ENCODE measurements at regions not wholly inside any gene's neighbourhood (a gene's known extent, or its start where the extent isn't known, plus 50 kb on each side); places are given as distances from the start of the nearest gene placed in this dataset.

DNA sequence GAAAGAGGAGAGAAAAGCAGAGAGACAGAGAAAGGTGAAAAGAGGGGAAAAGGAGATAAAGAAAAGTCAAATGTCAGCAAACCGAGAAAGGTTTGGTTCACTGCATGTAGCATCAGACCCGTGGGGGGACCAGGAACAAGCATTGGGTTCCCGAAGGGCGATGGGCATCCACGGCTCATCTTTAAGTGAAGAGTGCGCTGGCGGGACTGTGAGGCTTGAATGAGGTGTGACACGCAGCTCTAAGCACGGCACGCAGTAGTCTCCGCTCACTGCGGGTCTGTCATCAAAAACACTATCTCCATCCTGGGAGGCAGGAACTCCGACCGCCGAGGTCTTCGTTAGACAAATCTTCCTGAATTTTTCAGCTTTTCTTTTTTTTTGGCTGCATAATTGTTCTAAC is 173.4 kb upstream of the PFKP start:
- POLR2A ChIA-PET: no interaction called here
- no peak for DNase-seq (ENCODE audit: extremely low spot score)
- TF ChIP-seq TARDBP (IDR thresholded peaks at IDR 0.05): no peak
- no peak for TF ChIP-seq BHLHE40 (IDR thresholded peaks at IDR 0.05; ENCODE audit: borderline replicate concordance)
- no peak for TF ChIP-seq LEF1 (IDR thresholded peaks at IDR 0.05; ENCODE audit: borderline replicate concordance)
- no peak for TF ChIP-seq FOXA1 (IDR thresholded peaks at IDR 0.05)
- no peak for TF ChIP-seq FOXK2 (IDR thresholded peaks at IDR 0.05)
- CTCF ChIA-PET: no interaction called here

DNA sequence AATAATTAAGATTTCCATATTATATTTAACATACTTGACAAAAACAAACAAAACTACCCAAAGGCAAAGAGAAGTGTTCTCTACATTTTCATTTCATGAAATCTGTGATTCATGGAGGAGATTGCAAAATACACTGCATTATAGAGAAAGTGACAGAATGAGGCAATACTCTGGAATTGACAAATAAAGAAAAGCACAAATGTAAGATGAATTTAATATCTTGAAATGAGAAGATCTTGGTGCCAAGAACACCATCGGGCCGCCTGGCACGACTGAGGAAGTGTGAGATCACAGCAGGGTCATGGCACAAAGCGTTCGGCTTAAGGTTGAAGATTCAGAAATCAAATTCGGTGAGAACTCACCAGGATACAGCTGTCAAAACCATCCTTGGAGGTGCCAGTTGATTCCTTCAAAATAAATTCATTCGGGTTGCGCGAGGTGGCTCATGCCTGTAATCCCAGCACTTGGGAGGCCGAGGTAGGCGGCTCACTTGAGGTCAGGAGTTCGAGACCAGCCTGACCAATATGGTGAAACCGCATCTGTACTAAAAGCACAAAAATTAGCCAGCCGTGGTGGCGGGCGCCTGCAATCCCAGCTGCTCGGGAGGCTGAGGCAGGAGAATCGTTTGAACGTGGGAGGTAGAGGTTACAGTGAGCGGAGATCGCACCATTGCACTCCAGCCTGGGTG is 174.0 kb upstream of the PFKP start:
- DNase-seq (ENCODE audit: extremely low spot score): no peak
- ChIA-PET POLR2A (no interaction called here), CTCF (no interaction called here)
- no peak for TF ChIP-seq LEF1 (IDR thresholded peaks at IDR 0.05; ENCODE audit: borderline replicate concordance)
- TF ChIP-seq FOXM1 (IDR thresholded peaks at IDR 0.05; ENCODE audit: borderline replicate concordance): no peak
- no peak for TF ChIP-seq BHLHE40 (IDR thresholded peaks at IDR 0.05; ENCODE audit: borderline replicate concordance)
- TF ChIP-seq CTBP1 (IDR thresholded peaks at IDR 0.05; ENCODE audit: borderline replicate concordance): no peak
- TF ChIP-seq ARNT (IDR thresholded peaks at IDR 0.05): no peak
- no peak for TF ChIP-seq TARDBP (IDR thresholded peaks at IDR 0.05)

DNA sequence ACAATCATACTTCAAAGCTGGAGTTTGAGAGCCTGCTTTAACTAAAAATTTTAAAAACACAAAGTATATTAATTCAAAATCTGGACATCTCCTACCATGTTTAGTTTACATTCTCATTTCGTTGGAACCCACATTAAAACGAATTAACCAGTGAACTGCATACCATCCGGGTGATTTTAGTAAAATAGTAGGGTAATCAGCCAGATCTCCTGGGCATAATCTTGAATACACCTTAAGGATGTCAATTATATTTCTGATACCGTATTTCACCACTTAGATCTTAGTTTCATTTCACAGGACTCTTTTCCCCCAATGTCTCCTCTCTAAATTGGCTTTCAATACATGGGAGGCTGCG is 175.6 kb upstream of the PFKP start:
- CTCF ChIA-PET: no interaction called here
- POLR2A ChIA-PET: no interaction called here
- no peak for DNase-seq (ENCODE audit: extremely low spot score)
- no peak for TF ChIP-seq ELF4 (IDR thresholded peaks at IDR 0.05)
- no peak for TF ChIP-seq FOXM1 (IDR thresholded peaks at IDR 0.05; ENCODE audit: borderline replicate concordance)
- TF ChIP-seq BHLHE40 (IDR thresholded peaks at IDR 0.05; ENCODE audit: borderline replicate concordance): no peak
- TF ChIP-seq CTBP1 (IDR thresholded peaks at IDR 0.05; ENCODE audit: borderline replicate concordance): no peak
- no peak for TF ChIP-seq ARNT (IDR thresholded peaks at IDR 0.05)
- no peak for TF ChIP-seq SP1 (IDR thresholded peaks at IDR 0.05)
- no peak for TF ChIP-seq LEF1 (IDR thresholded peaks at IDR 0.05; ENCODE audit: borderline replicate concordance)
- TF ChIP-seq FOXK2 (IDR thresholded peaks at IDR 0.05): no peak
- no peak for TF ChIP-seq NFRKB (IDR thresholded peaks at IDR 0.05)

DNA sequence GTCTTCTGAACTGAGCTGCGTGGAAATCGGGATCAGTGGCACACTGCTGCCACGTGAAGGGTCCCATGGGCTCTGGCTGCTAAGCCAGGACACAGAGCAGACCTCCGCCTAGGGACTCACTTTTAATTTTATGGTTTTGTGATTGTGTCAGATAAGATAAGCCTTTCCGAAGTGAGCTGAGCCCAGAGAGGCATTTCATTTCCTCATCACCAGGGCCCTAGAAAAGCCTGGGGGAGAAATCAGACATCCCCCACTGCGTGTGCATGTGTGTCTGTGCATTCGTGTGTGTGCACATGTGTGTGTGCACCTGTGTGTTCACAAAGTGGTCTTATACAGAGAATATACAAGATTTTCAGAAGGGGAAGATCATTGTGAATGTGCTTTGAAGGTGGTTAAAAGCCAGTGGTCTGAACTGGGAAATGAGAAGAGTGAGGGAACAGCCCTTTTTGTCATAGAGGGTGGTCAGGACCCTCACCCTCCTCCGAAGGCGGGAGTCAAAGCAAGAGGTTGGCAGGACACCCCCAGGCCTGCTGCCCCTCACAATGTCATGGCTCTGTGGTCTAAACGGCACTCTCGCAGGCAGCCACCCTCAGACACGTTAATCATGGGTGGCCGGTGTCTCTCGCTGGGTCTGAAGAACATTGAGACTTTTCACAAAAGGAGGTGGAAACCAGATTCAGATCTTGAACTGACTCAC is 176.1 kb upstream of the PFKP start:
- no peak for DNase-seq (ENCODE audit: extremely low spot score)
- CTCF ChIA-PET: no interaction called here
- TF ChIP-seq FOXK2 (IDR thresholded peaks at IDR 0.05) (no peak), FOXM1 (IDR thresholded peaks at IDR 0.05; ENCODE audit: borderline replicate concordance) (no peak), L3MBTL2 (conservative IDR thresholded peaks at IDR 0.05) (no peak), HDGF (IDR thresholded peaks at IDR 0.05; ENCODE audit: borderline replicate concordance) (no peak), CTBP1 (IDR thresholded peaks at IDR 0.05; ENCODE audit: borderline replicate concordance) (no peak)
- POLR2A ChIA-PET: interaction anchor here (0.8 to 1.0 kb wide), 2 partner anchors 9 to 488 kb away, joined by 3 read pairs; no protein-coding TSS in a partner anchor

DNA sequence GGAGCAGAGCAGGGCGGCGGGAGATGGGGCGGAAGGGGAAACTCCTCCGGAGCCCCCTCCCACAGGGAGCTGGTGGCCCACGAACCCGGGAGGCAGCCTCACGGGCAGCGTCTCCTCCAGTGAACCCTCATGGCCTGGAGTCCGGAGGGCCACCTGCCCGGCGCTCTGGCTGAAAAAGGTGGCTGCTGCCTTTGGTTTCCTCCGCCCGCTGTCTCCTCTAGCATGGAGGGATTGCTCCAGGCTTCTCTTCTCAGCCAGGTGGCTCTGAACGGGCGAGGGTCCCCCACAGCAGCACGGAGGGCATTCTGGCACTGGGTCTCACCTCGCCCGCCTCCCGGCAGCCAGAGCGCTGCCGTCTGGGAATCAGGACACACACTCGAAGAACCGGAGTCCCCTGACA is 177.3 kb upstream of the PFKP start:
- CTCF ChIA-PET: no interaction called here
- no peak for DNase-seq (ENCODE audit: extremely low spot score)
- no peak for TF ChIP-seq BHLHE40 (IDR thresholded peaks at IDR 0.05; ENCODE audit: borderline replicate concordance)
- no peak for TF ChIP-seq SUZ12 (IDR thresholded peaks at IDR 0.05)
- TF ChIP-seq NFRKB (IDR thresholded peaks at IDR 0.05): no peak
- no peak for TF ChIP-seq FOXA1 (IDR thresholded peaks at IDR 0.05)
- no peak for TF ChIP-seq LEF1 (IDR thresholded peaks at IDR 0.05; ENCODE audit: borderline replicate concordance)
- TF ChIP-seq FOXK2 (IDR thresholded peaks at IDR 0.05): no peak
- POLR2A ChIA-PET: interaction anchor here (0.7 to 1.0 kb wide), 3 partner anchors 10 to 486 kb away, joined by 3 read pairs; no protein-coding TSS in a partner anchor

DNA sequence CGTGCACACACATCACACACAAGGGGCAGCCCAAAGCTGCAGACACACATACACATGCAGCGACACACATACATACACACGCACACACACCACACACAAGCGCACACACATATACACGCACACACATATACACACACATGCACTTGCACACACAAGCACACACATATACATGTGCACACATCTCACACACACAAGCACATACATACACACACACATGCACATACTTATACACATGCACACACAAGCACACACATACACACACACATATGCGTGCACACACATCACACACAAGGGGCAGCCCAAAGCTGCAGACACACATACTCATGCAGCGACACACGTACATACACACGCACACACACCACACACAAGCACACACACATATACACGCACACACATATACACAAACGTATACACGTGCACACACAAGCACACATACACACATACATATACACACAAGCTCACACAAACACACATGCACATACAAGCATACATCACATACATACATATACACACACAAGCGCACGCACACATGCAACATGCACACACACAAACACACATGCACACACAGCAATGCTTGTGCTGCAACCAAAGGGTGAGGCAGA is 178.8 kb upstream of the PFKP start:
- TF ChIP-seq LEF1 (IDR thresholded peaks at IDR 0.05; ENCODE audit: borderline replicate concordance): no peak
- TF ChIP-seq ELF4 (IDR thresholded peaks at IDR 0.05): no peak
- no peak for TF ChIP-seq NFRKB (IDR thresholded peaks at IDR 0.05)
- no peak for TF ChIP-seq ZNF384 (IDR thresholded peaks at IDR 0.05)
- TF ChIP-seq FOXM1 (IDR thresholded peaks at IDR 0.05; ENCODE audit: borderline replicate concordance): no peak
- no peak for TF ChIP-seq FOXA1 (IDR thresholded peaks at IDR 0.05)
- no peak for TF ChIP-seq HDGF (IDR thresholded peaks at IDR 0.05; ENCODE audit: borderline replicate concordance)
- no peak for TF ChIP-seq CTBP1 (IDR thresholded peaks at IDR 0.05; ENCODE audit: borderline replicate concordance)
- TF ChIP-seq L3MBTL2 (conservative IDR thresholded peaks at IDR 0.05): no peak
- ChIA-PET CTCF (no interaction called here), POLR2A (no interaction called here)
- no peak for DNase-seq (ENCODE audit: extremely low spot score)

DNA sequence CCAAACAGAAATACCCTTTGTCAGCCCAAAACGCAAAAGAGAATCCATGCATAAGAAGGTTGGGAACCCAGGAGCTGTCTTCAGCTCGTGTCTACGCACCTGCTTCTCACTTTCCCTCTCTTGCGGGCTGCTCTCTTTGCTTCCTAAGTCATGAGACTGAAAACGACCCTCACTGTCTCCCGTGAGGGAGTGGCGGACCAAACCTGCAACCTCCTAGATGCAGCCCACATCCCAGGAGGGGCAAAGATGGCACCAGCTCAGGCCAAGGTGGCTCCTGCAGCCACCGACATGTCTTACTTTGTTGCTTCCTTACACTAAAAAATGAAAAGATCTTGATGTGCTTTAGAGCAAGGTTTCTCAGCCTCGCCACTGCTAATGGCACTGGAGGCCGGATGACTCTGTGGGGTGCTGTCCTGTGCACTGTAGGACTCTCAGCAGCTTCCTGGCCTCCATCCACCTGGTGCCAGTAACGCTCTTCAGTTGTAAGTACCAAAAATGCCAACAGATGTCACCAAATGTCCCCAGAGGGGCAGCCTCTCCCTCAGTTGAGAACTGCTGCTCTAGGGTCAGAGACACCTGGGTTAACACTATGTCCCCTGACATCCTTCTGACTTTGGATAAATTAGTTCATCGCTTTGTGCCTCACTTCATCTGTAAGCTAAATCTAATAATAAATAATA is 179.8 kb upstream of the PFKP start:
- no peak for TF ChIP-seq FOXA1 (IDR thresholded peaks at IDR 0.05)
- TF ChIP-seq SUZ12 (IDR thresholded peaks at IDR 0.05): no peak
- TF ChIP-seq, protein P1, sequence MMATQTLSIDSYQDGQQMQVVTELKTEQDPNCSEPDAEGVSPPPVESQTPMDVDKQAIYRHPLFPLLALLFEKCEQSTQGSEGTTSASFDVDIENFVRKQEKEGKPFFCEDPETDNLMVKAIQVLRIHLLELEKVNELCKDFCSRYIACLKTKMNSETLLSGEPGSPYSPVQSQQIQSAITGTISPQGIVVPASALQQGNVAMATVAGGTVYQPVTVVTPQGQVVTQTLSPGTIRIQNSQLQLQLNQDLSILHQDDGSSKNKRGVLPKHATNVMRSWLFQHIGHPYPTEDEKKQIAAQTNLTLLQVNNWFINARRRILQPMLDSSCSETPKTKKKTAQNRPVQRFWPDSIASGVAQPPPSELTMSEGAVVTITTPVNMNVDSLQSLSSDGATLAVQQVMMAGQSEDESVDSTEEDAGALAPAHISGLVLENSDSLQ (IDR thresholded peaks at IDR 0.05): no peak
- TF ChIP-seq FOXK2 (IDR thresholded peaks at IDR 0.05): no peak
- no peak for TF ChIP-seq SP1 (IDR thresholded peaks at IDR 0.05)
- no peak for TF ChIP-seq L3MBTL2 (conservative IDR thresholded peaks at IDR 0.05)
- no peak for TF ChIP-seq FOXM1 (IDR thresholded peaks at IDR 0.05; ENCODE audit: borderline replicate concordance)
- no peak for TF ChIP-seq ARNT (IDR thresholded peaks at IDR 0.05)
- TF ChIP-seq HDGF (IDR thresholded peaks at IDR 0.05; ENCODE audit: borderline replicate concordance): no peak
- TF ChIP-seq CTBP1 (IDR thresholded peaks at IDR 0.05; ENCODE audit: borderline replicate concordance): no peak
- no peak for TF ChIP-seq BHLHE40 (IDR thresholded peaks at IDR 0.05; ENCODE audit: borderline replicate concordance)
- TF ChIP-seq ZNF384 (IDR thresholded peaks at IDR 0.05): no peak
- no peak for TF ChIP-seq TARDBP (IDR thresholded peaks at IDR 0.05)
- no peak for TF ChIP-seq LEF1 (IDR thresholded peaks at IDR 0.05; ENCODE audit: borderline replicate concordance)
- TF ChIP-seq ELF4 (IDR thresholded peaks at IDR 0.05): no peak
- CTCF ChIA-PET: interaction anchor here (0.5 to 0.7 kb wide), 2 partner anchors 31 to 33 kb away, joined by 3 read pairs; no protein-coding TSS in a partner anchor
- no peak for DNase-seq (ENCODE audit: extremely low spot score)
- POLR2A ChIA-PET: no interaction called here
